NCI-H2196 (cell line): ENCODE measurements at regions not wholly inside any gene's neighbourhood (a gene's known extent, or its start where the extent isn't known, plus 50 kb on each side); places are given as distances from the start of the nearest gene placed in this dataset.
"Not testable (repeated sequence)": the region's sequence is repeated elsewhere in the genome, so short reads cannot be mapped to it uniquely, and the experiment has no call there.

Experiments used
- DNase-seq: peaks from one replicate; lab custom pipeline; 2025; ENCODE audit not compliant: unreplicated experiment; lab: John Stamatoyannopoulos, UW

- no peak for DNase-seq
These were observed 660.7 kb downstream of the EFNA5 start for GRCh38 chr5:107010060-107010459.

DNA sequence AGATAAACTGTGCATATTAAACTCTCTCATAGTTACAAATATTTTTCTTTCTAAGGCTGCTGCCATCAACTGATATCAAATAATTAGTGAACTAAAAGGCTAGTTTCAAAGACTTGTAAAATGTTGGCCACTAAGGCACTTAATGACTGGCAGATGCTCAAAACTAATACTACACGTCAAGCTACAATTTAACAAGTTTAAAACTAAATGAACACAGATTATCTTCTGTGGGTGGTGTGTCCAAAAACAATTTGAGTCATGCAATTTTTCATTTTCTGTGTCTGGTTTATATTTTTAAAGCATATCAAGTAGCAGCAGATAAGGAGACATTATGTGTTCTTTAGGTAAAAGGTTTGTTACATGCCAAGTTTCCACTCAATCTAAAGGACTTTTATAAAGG lies 665.1 kb downstream of the EFNA5 start:
- no peak for DNase-seq

DNA sequence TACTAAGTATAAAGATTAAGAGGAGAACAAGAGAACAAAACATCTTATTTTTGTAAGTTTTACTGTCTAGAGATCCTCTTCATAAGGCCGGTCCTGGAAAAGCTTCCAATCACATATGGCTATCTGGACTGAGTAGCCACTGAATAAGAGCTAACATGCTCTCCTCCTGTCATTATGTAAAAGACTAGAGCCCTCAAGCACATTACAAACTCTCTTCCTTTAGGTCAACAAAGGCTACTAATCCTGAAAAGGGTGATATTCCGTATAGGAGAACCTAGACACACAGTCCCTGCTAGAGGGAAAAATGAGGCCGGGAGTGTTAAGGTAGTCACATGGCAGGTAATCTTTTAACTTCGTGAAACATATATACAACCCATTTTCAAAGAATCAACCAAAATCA lies 665.6 kb downstream of the EFNA5 start:
- no peak for DNase-seq

GRCh38 chr5:107002115-107002514 lies 668.6 kb downstream of the EFNA5 start:
- DNase-seq, result no peak

DNA sequence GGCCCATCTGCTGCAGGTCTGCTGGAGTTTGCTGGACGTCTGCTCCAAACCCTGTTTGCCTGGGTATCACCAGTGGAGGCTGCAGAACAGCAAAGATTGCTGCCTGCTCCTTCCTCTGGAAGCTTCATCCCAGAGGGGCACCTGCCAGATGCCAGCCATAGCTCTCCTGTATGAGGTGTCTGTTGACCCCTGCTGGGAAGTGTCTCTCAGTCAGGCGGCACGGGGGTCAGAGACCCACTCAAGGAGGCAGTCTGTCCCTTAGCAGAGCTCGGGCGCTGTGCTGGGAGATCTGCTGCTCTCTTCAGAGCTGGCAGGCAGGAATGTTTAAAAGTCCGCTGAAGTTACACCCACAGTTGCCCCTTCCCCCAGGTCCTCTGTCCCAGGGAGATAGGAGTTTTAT lies 671.2 kb downstream of the EFNA5 start:
- DNase-seq, result not testable (repeated sequence)

GRCh38 chr5:106986006-106986405 lies 684.7 kb downstream of the EFNA5 start:
- no peak for DNase-seq

DNA sequence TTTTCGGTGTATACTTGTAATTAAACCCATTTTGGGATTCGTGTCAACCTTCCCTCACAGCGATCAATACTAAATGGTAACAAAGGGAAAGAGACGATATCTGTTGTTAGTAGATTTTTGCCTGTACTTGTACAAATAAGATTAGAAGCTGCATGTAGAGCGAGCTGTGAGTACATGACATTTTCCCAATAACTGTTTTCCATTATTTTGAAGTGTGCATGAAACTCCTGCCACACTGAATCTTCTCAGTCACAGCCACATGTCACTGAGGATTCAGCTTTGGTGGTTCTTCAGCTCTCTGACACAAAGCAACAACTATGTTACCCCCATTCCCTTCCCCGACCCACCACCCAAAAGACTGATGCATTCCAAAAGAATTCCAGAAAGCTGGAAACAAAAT lies 685.6 kb downstream of the EFNA5 start:
- no peak for DNase-seq

GRCh38 chr5:106979178-106979577 lies 691.6 kb downstream of the EFNA5 start:
- DNase-seq, result not testable (repeated sequence)

GRCh38 chr5:106978582-106979165 lies 692.1 kb downstream of the EFNA5 start:
- DNase-seq, result not testable (repeated sequence)

- DNase-seq, result no peak
These were observed 694.4 kb downstream of the EFNA5 start for GRCh38 chr5:106976363-106976762.

DNA sequence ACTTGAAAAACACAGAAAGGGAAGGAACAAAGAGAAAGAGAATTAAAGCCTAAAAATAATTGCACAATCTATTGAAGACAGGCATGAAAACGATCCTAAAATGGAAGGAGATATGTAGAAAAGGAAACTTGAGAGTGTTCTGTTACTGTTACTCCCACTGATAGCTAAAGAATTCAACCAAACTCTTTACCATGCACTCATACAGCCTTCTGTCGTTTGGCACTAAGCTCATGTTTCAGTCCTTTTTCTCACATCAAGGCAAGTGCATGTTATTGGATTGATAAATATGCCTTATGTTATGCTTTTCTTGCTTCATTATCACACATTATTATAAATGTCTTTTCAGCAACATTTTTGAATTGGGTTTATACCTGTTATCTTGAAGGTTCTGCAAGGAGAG lies 696.5 kb downstream of the EFNA5 start:
- DNase-seq, result no peak

DNA sequence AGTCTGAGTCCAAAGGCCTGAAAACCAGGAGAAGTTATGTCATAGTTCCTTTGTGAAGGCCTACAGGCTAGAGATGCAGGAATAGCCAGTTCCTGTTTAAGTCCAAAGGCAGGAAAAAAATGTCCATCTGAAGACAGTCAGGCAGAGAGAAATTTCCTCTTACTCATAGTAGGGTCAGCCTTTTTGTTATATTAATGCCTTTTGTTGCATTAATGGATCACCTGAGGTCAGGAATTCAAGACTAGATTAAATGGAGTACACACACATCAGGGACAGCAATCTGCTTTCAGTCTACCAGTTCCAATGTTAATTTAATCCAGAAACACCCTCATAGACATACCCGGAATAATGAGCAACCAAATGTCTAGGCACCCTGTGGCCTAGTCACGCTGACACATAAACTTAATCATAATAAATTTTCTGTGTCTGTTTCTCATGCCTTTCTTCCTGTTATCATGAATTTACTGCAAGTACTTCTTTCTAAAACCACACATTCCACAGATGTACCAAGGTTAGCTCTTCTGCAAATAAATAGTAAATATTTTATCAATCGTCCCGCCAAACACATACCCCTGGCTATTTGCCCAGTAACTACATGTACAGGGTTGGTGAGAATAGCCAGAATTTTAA lies 703.9 kb downstream of the EFNA5 start:
- DNase-seq, result no peak

- no peak for DNase-seq
These were observed 706.6 kb downstream of the EFNA5 start for GRCh38 chr5:106964132-106964531.

- no peak for DNase-seq
These were observed 707.1 kb downstream of the EFNA5 start for GRCh38 chr5:106963630-106964029.

GRCh38 chr5:106962464-106963230 lies 708.1 kb downstream of the EFNA5 start:
- DNase-seq, result no peak

- no peak for DNase-seq
These were observed 711.4 kb downstream of the EFNA5 start for GRCh38 chr5:106959387-106959786.

GRCh38 chr5:106957336-106957735 lies 713.4 kb downstream of the EFNA5 start:
- no peak for DNase-seq

DNA sequence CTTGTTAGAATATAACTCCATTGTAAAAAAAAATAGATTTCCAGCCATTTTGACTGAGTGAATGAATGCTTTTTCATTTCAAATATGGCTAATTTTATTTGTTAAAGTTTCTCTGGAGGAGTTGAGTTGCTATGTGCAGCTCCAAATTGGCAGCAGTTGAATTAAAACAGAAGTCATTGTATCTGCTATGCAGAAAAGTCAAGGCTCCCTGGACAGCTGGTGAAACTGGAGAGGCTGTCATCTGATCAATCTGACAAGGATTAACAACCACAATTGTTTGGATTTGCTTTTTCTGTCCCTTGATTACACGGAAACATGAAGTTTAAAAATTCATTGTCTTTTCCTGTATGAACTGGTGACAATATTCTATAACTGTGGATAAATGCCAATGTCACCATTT lies 713.9 kb downstream of the EFNA5 start:
- no peak for DNase-seq

DNA sequence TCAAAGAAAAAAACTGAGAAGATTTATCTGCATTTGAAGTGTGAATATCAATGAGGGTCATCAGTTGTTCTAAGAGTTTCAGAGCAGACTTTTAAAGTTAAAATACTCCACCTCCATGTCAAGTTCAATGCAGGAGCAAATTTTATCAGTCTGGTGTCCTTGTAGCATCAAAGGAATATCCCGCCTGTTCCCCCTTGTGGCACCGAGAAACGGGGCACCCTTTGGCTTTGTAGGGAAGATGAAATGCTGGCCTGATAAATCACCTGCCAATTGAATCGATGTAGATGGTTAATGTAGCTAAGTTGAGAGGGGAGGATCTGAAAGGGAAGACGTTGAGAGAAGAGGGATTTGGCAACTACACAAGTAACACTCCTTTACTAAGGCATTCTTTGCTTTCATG lies 714.5 kb downstream of the EFNA5 start:
- DNase-seq, result no peak

DNA sequence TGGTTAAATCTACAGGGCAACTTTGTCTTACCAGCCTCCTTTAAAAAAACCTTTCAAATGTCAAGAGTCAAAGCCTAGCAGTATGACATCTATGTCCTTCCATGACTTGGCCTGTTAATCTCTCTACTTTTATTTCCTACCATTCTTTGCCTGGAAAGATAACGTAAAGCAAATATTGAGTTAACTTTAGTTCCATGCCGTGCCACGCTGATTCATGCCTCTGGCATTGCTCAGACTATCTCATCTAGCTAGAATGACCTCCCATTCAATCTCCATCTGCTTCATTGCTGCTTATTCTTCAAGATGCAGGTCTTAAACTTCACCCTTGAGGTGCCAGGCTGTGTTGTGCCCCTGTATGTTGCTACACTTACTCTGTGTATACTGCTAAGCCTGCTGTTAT lies 729.8 kb downstream of the EFNA5 start:
- DNase-seq, result no peak

DNA sequence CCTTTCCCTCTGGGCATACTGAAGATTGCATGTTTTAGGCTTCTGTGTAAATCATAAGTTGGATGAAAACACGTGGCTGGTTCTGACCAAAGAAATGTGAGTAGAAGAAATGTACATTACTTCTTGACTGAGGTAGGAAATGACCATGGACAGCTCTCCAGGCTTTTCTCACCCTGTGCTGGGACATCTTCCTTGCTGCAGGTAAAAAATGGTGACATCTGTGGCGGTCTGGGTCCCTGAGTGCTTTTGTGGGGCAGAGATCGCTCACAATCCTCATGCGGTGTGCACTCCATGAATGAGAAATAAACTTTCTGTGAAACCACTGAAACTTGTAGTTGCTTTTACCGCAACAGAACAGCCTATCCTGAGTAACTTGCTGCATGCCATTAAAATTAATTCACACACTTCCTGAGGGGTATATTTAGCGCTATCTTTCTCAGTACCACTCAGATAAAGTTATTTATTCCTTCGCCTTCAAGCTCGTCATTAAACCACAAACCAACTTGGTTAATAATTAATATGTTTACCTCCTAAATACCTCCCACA lies 730.4 kb downstream of the EFNA5 start:
- DNase-seq, result no peak

GRCh38 chr5:106923409-106923808 lies 747.3 kb downstream of the EFNA5 start:
- no peak for DNase-seq
